Astrocyte of the cerebellum (primary cell): ENCODE measurements at regions not wholly inside any gene's neighbourhood (a gene's known extent, or its start where the extent isn't known, plus 50 kb on each side); places are given as distances from the start of the nearest gene placed in this dataset.

Source experiments
- DNase-seq: peaks from one replicate; pipeline ENCODE4 v3.0.0-alpha.2; 2011; ENCODE audit warnings: low read depth
- H3K4me3 ChIP-seq: 2 replicates; pipeline ENCODE4 v1.5.1; 2011; ENCODE audit warnings: mild to moderate bottlenecking, low read depth, low read length, moderate library complexity
- CTCF ChIP-seq: IDR thresholded peaks from 2 replicates; pipeline ENCODE4 v1.5.1; 2012; ENCODE audit warnings: low read length, low read depth, moderate library complexity, mild to moderate bottlenecking; ENCODE audit errors: missing control alignments
- in situ Hi-C: cut with HindIII; loops from 2 replicates; pipeline ENCODE4 v1.10.0; 2017; ENCODE audit warnings: low sequenced_read_pairs

- TF ChIP-seq CTCF = no peak
- in situ Hi-C loops = no loop called here
Measured at GRCh38 chr17:77291591-77292386, 151.0 kb downstream of the SEC14L1 start.

GRCh38 chr17:77294761-77295160, 154.0 kb downstream of the SEC14L1 start:
- no peak overlapping the region for H3K4me3 ChIP-seq
- no peak for TF ChIP-seq CTCF
- no peak for DNase-seq
- in situ Hi-C loops = no loop called here

More at GRCh38 chr17:77291591-77292386, 151.0 kb downstream of the SEC14L1 start:
- DNase-seq = no peak
- no peak overlapping the region for H3K4me3 ChIP-seq

GRCh38 chr17:77295241-77295853, 154.6 kb downstream of the SEC14L1 start:
- TF ChIP-seq CTCF = no peak
- H3K4me3 ChIP-seq = no peak overlapping the region
- in situ Hi-C loops = no loop called here
- no peak for DNase-seq

- in situ Hi-C loops = no loop called here
- no peak overlapping the region for H3K4me3 ChIP-seq
- no peak for TF ChIP-seq CTCF
- DNase-seq = no peak
Measured at GRCh38 chr17:77296769-77297409, 156.1 kb downstream of the SEC14L1 start.

- TF ChIP-seq CTCF = no peak
- H3K4me3 ChIP-seq = no peak overlapping the region
- no peak for DNase-seq
- in situ Hi-C loops = no loop called here
Measured at GRCh38 chr17:77297693-77298666, 157.2 kb downstream of the SEC14L1 start.

GRCh38 chr17:77298811-77299210, 158.0 kb downstream of the SEC14L1 start:
- H3K4me3 ChIP-seq = no peak overlapping the region
- no peak for DNase-seq
- TF ChIP-seq CTCF = no peak
- in situ Hi-C loops = no loop called here
